ENCODE measurements at regions not wholly inside any gene's neighbourhood (a gene's known extent, or its start where the extent isn't known, plus 50 kb on each side); places are given as distances from the start of the nearest gene placed in this dataset.

GRCh38 chr2:129233751-129234406 is 745.6 kb upstream of the RAB6C start:
- no peaks in the 10 kb centered on the region for H3K4me1 Mint-ChIP-seq (ENCODE audit: low read depth)
- no peaks in the 10 kb centered on the region for H3K27me3 Mint-ChIP-seq (ENCODE audit: low read depth)
- CTCF ChIA-PET = no interaction called here
- no peak overlapping the region for H3K27ac Mint-ChIP-seq
- H3K4me3 Mint-ChIP-seq = no peak overlapping the region
- peaks cover 6% of the 10 kb centered on the region for H3K9me3 Mint-ChIP-seq
- no peaks in the 10 kb centered on the region for H3K36me3 Mint-ChIP-seq (ENCODE audit: low read depth)
- intact Hi-C loops (cut with micrococcal nuclease) = no loop called here
- no peak for DNase-seq

GRCh38 chr2:129236601-129237000 is 742.9 kb upstream of the RAB6C start:
- intact Hi-C loops (cut with micrococcal nuclease) = no loop called here
- Mint-ChIP-seq H3K36me3 (ENCODE audit: low read depth) (no peaks in the 10 kb centered on the region), H3K27ac (no peak overlapping the region), H3K4me3 (no peak overlapping the region), H3K4me1 (ENCODE audit: low read depth) (no peaks in the 10 kb centered on the region), H3K9me3 (peaks cover 6% of the 10 kb centered on the region), H3K27me3 (ENCODE audit: low read depth) (no peaks in the 10 kb centered on the region)
- CTCF ChIA-PET = no interaction called here
- no peak for DNase-seq

GRCh38 chr2:129237966-129238725 is 741.3 kb upstream of the RAB6C start:
- intact Hi-C loops (cut with micrococcal nuclease) = no loop called here
- Mint-ChIP-seq H3K27me3 (ENCODE audit: low read depth) (no peaks in the 10 kb centered on the region), H3K27ac (no peak overlapping the region), H3K4me1 (ENCODE audit: low read depth) (no peaks in the 10 kb centered on the region), H3K4me3 (no peak overlapping the region), H3K36me3 (ENCODE audit: low read depth) (no peaks in the 10 kb centered on the region), H3K9me3 (peaks cover 6% of the 10 kb centered on the region)
- DNase-seq = no peak
- CTCF ChIA-PET = no interaction called here

GRCh38 chr2:129239141-129239540 is 740.3 kb upstream of the RAB6C start:
- peaks cover 6% of the 10 kb centered on the region for H3K9me3 Mint-ChIP-seq
- H3K4me1 Mint-ChIP-seq (ENCODE audit: low read depth) = no peaks in the 10 kb centered on the region
- H3K4me3 Mint-ChIP-seq = no peak overlapping the region
- no peak overlapping the region for H3K27ac Mint-ChIP-seq
- CTCF ChIA-PET = no interaction called here
- no peaks in the 10 kb centered on the region for H3K27me3 Mint-ChIP-seq (ENCODE audit: low read depth)
- no peak for DNase-seq
- intact Hi-C loops (cut with micrococcal nuclease) = no loop called here
- H3K36me3 Mint-ChIP-seq (ENCODE audit: low read depth) = no peaks in the 10 kb centered on the region

- no peak for DNase-seq
- Mint-ChIP-seq H3K4me1 (ENCODE audit: low read depth) (no peaks in the 10 kb centered on the region), H3K4me3 (no peak overlapping the region), H3K9me3 (peaks cover 6% of the 10 kb centered on the region), H3K27ac (no peak overlapping the region), H3K27me3 (ENCODE audit: low read depth) (no peaks in the 10 kb centered on the region), H3K36me3 (ENCODE audit: low read depth) (no peaks in the 10 kb centered on the region)
- intact Hi-C loops (cut with micrococcal nuclease) = no loop called here
- CTCF ChIA-PET = no interaction called here
Observed at GRCh38 chr2:129240061-129240460, 739.4 kb upstream of the RAB6C start.

- intact Hi-C loops (cut with micrococcal nuclease) = no loop called here
- Mint-ChIP-seq H3K9me3 (peaks cover 9% of the 10 kb centered on the region), H3K36me3 (ENCODE audit: low read depth) (no peaks in the 10 kb centered on the region), H3K4me3 (no peak overlapping the region), H3K4me1 (ENCODE audit: low read depth) (no peaks in the 10 kb centered on the region), H3K27me3 (ENCODE audit: low read depth) (no peaks in the 10 kb centered on the region), H3K27ac (no peak overlapping the region)
- CTCF ChIA-PET = no interaction called here
- DNase-seq = no peak
Observed at GRCh38 chr2:129242269-129242668, 737.2 kb upstream of the RAB6C start.

- no peaks in the 10 kb centered on the region for H3K27me3 Mint-ChIP-seq (ENCODE audit: low read depth)
- peaks cover 9% of the 10 kb centered on the region for H3K9me3 Mint-ChIP-seq
- no peak overlapping the region for H3K4me3 Mint-ChIP-seq
- no peak overlapping the region for H3K27ac Mint-ChIP-seq
- intact Hi-C loops (cut with micrococcal nuclease) = no loop called here
- no peaks in the 10 kb centered on the region for H3K36me3 Mint-ChIP-seq (ENCODE audit: low read depth)
- H3K4me1 Mint-ChIP-seq (ENCODE audit: low read depth) = no peaks in the 10 kb centered on the region
- CTCF ChIA-PET = no interaction called here
- DNase-seq = no peak
Observed at GRCh38 chr2:129247751-129248150, 731.7 kb upstream of the RAB6C start.

GRCh38 chr2:129248198-129248597 is 731.3 kb upstream of the RAB6C start:
- intact Hi-C loops (cut with micrococcal nuclease) = no loop called here
- peaks cover 9% of the 10 kb centered on the region for H3K9me3 Mint-ChIP-seq
- no peaks in the 10 kb centered on the region for H3K27me3 Mint-ChIP-seq (ENCODE audit: low read depth)
- CTCF ChIA-PET = no interaction called here
- no peak overlapping the region for H3K27ac Mint-ChIP-seq
- no peaks in the 10 kb centered on the region for H3K4me1 Mint-ChIP-seq (ENCODE audit: low read depth)
- H3K36me3 Mint-ChIP-seq (ENCODE audit: low read depth) = no peaks in the 10 kb centered on the region
- no peak for DNase-seq
- no peak overlapping the region for H3K4me3 Mint-ChIP-seq

GRCh38 chr2:129252781-129253460 is 726.5 kb upstream of the RAB6C start:
- Mint-ChIP-seq H3K4me3 (no peak overlapping the region), H3K27me3 (ENCODE audit: low read depth) (no peaks in the 10 kb centered on the region), H3K27ac (no peak overlapping the region), H3K36me3 (ENCODE audit: low read depth) (no peaks in the 10 kb centered on the region), H3K4me1 (ENCODE audit: low read depth) (no peaks in the 10 kb centered on the region), H3K9me3 (peaks cover 3% of the 10 kb centered on the region)
- DNase-seq = no peak
- CTCF ChIA-PET = no interaction called here
- intact Hi-C loops (cut with micrococcal nuclease) = no loop called here

- Mint-ChIP-seq H3K4me1 (ENCODE audit: low read depth) (no peaks in the 10 kb centered on the region), H3K27ac (no peak overlapping the region), H3K27me3 (ENCODE audit: low read depth) (no peaks in the 10 kb centered on the region), H3K36me3 (ENCODE audit: low read depth) (no peaks in the 10 kb centered on the region), H3K9me3 (peaks cover 7% of the 10 kb centered on the region), H3K4me3 (no peak overlapping the region)
- intact Hi-C loops (cut with micrococcal nuclease) = no loop called here
- no peak for DNase-seq
- CTCF ChIA-PET = no interaction called here
Observed at GRCh38 chr2:129253461-129253812, 726.0 kb upstream of the RAB6C start.

GRCh38 chr2:129254718-129255117 is 724.7 kb upstream of the RAB6C start:
- Mint-ChIP-seq H3K9me3 (peaks cover 15% of the 10 kb centered on the region), H3K27ac (no peak overlapping the region), H3K4me1 (ENCODE audit: low read depth) (no peaks in the 10 kb centered on the region), H3K27me3 (ENCODE audit: low read depth) (no peaks in the 10 kb centered on the region), H3K36me3 (ENCODE audit: low read depth) (no peaks in the 10 kb centered on the region), H3K4me3 (no peak overlapping the region)
- CTCF ChIA-PET = no interaction called here
- intact Hi-C loops (cut with micrococcal nuclease) = no loop called here
- DNase-seq = no peak

GRCh38 chr2:129255610-129256313 is 723.7 kb upstream of the RAB6C start:
- no peaks in the 10 kb centered on the region for H3K4me1 Mint-ChIP-seq (ENCODE audit: low read depth)
- peaks cover 15% of the 10 kb centered on the region for H3K9me3 Mint-ChIP-seq
- intact Hi-C loops (cut with micrococcal nuclease) = no loop called here
- DNase-seq = no peak
- CTCF ChIA-PET = no interaction called here
- H3K27ac Mint-ChIP-seq = no peak overlapping the region
- no peaks in the 10 kb centered on the region for H3K27me3 Mint-ChIP-seq (ENCODE audit: low read depth)
- H3K4me3 Mint-ChIP-seq = no peak overlapping the region
- H3K36me3 Mint-ChIP-seq (ENCODE audit: low read depth) = no peaks in the 10 kb centered on the region

All from activated naive CD4-positive, alpha-beta T cell treated with anti-CD3 and anti-CD28 coated beads for 36 hours (primary cell).